ENCODE measurements at regions not wholly inside any gene's neighbourhood (a gene's known extent, or its start where the extent isn't known, plus 50 kb on each side); places are given as distances from the start of the nearest gene placed in this dataset.

GRCh38 chr2:780581-780980 is 103.4 kb upstream of the TMEM18 start:
- DNase-seq (ENCODE audit: low spot score): no peak

GRCh38 chr2:780002-780401 is 102.8 kb upstream of the TMEM18 start:
- no peak for DNase-seq (ENCODE audit: low spot score)

- DNase-seq (ENCODE audit: low spot score): no peak
These were observed 101.6 kb upstream of the TMEM18 start for GRCh38 chr2:778731-779350.

- DNase-seq (ENCODE audit: low spot score): no peak
These were observed 100.3 kb upstream of the TMEM18 start for GRCh38 chr2:777546-777945.

- DNase-seq (ENCODE audit: low spot score): no peak
These were observed 99.8 kb upstream of the TMEM18 start for GRCh38 chr2:777051-777450.

GRCh38 chr2:776487-776886 is 99.3 kb upstream of the TMEM18 start:
- DNase-seq (ENCODE audit: low spot score): no peak

GRCh38 chr2:776038-776437 is 98.8 kb upstream of the TMEM18 start:
- no peak for DNase-seq (ENCODE audit: low spot score)

GRCh38 chr2:774436-774835 is 97.2 kb upstream of the TMEM18 start:
- no peak for DNase-seq (ENCODE audit: low spot score)

- DNase-seq (ENCODE audit: low spot score): no peak
These were observed 96.3 kb upstream of the TMEM18 start for GRCh38 chr2:773256-774160.

GRCh38 chr2:771538-771937 is 94.3 kb upstream of the TMEM18 start:
- DNase-seq (ENCODE audit: low spot score): no peak

- DNase-seq (ENCODE audit: low spot score): no peak
These were observed 93.6 kb upstream of the TMEM18 start for GRCh38 chr2:770776-771175.

GRCh38 chr2:769771-770170 is 92.6 kb upstream of the TMEM18 start:
- no peak for DNase-seq (ENCODE audit: low spot score)

- no peak for DNase-seq (ENCODE audit: low spot score)
These were observed 91.2 kb upstream of the TMEM18 start for GRCh38 chr2:768451-768850.

- DNase-seq (ENCODE audit: low spot score): no peak
These were observed 90.7 kb upstream of the TMEM18 start for GRCh38 chr2:767944-768343.

GRCh38 chr2:767440-767839 is 90.2 kb upstream of the TMEM18 start:
- DNase-seq (ENCODE audit: low spot score): no peak

- no peak for DNase-seq (ENCODE audit: low spot score)
These were observed 89.0 kb upstream of the TMEM18 start for GRCh38 chr2:766255-766654.

- no peak for DNase-seq (ENCODE audit: low spot score)
These were observed 88.2 kb upstream of the TMEM18 start for GRCh38 chr2:765369-765768.

- no peak for DNase-seq (ENCODE audit: low spot score)
These were observed 86.7 kb upstream of the TMEM18 start for GRCh38 chr2:763766-764525.

GRCh38 chr2:762646-763045 is 85.4 kb upstream of the TMEM18 start:
- DNase-seq (ENCODE audit: low spot score): no peak

GRCh38 chr2:761384-761783 is 84.2 kb upstream of the TMEM18 start:
- DNase-seq (ENCODE audit: low spot score): no peak

GRCh38 chr2:760001-760400 is 82.8 kb upstream of the TMEM18 start:
- no peak for DNase-seq (ENCODE audit: low spot score)

GRCh38 chr2:758073-758820 is 81.0 kb upstream of the TMEM18 start:
- no peak for DNase-seq (ENCODE audit: low spot score)

Measured in COLO829 (cell line).